Renal cortical epithelial cell (primary cell): ENCODE measurements at regions not wholly inside any gene's neighbourhood (a gene's known extent, or its start where the extent isn't known, plus 50 kb on each side); places are given as distances from the start of the nearest gene placed in this dataset.
"Not testable (repeated sequence)": the region's sequence is repeated elsewhere in the genome, so short reads cannot be mapped to it uniquely, and the experiment has no call there.

Experiments
- DNase-seq: peaks from one replicate; pipeline ENCODE4 v3.0.0-alpha.2; 2011; ENCODE audit warnings: low read depth

DNA sequence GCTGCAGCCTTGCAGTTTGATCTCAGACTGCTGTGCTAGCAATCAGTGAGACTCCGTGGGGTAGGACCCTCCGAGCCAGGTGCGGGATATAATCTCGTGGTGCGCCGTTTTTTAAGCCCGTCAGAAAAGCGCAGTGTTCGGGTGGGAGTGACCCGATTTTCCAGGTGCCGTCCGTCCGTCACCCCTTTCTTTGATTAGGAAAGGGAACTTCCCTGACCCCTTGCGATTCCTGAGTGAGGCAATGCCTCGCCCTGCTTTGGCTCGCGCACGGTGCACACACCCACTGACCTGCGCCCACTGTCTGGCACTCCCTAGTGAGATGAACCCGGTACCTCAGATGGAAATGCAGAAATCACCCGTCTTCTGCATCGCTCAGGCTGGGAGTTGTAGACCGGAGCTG, 203.2 kb downstream of the SNCAIP start:
- not testable (repeated sequence) for DNase-seq

DNA sequence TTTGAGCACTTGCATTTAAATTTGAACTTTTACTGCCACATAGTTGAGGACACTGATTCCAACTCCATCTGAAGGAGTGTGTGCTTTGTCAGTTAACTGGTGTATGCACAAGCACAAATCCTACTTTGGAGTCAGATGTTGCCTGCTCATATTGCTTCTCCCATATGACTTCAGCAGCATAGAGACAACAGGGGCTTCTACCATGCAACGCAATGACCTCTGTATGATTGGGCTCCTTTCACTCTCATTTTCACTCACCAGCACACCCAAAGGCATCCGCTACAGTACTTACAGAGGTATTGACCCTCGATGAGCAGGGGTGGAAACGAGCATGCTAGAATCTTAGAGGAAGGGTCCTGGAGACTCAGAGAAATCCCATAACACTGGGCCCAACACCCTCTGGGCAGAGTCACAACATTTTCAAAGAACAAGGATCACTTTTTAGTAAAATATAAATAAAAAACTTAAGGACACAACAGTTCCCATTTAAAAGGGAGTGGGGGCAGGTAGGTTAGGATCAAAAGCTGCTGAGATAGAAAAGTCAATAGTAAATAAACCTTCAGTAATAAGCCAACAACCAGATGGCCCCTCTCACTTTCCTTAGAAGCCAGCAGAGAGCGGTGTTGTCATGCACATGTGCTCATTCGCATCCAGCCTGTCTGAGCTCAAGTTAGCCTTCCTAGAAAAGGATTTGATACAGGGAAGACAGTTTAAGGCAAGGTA, 203.8 kb downstream of the SNCAIP start:
- DNase-seq = peak; percentile 71

- no peak for DNase-seq
Measured at GRCh38 chr5:122516432-122516743, 204.4 kb downstream of the SNCAIP start.

DNA sequence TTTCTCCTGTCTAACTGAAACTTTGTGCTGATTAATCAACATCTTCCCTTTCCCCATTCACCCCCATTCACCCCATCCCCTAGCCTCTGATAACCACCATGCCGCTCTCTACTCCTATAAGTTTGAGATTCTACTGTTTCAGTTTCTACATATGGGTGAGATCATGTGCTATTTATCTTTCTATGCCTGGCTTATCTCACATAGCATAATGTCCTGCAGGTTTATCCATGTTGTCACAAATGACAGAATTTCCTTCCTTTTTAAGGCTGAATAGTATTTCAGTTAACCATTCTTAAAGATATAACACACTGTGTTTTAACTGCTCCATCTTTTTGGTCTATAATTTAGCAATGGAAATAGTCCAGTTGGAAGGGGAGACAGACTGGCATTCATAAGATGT, 205.1 kb downstream of the SNCAIP start:
- no peak for DNase-seq

- DNase-seq = no peak
Measured at GRCh38 chr5:122523776-122524175, 211.7 kb downstream of the SNCAIP start.

DNA sequence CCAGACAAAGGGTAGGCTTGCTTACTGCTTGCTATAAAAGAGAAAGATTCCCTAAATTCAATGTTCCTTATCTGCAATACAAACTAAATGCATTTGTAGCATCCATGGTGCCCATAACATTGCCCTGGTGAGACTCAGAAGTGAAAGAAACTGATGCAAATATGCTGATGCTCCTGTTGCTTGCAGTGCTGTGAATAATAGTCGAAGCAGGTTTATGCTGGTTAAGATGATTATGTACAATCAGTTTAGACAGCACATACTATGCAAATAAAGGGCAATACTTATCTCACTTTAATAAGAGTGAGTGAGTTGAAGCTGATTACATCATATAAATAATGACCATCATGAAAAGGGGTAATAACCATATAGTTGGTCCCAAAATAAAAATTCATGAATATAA, 215.5 kb downstream of the SNCAIP start:
- no peak for DNase-seq

DNA sequence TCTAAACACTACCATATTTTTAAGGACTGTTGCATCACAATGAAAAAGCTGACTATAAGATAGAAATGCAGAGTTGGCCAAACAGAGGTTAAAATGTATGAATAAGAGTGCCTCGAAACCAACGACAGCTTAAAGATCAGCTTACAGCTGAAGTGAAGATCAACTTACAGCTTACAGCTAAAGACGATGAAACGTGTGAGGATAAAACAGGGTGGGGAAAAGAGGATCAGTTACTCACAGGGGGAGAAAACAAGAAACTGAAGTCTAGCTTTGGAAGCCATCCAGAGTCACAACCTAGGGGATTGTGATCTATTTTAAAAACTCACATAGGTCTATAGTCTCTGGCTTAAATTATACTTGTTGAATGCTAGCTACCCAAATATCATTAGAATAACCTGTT, 220.0 kb downstream of the SNCAIP start:
- DNase-seq = no peak

- DNase-seq = no peak
Measured at GRCh38 chr5:122533825-122534224, 221.8 kb downstream of the SNCAIP start.

GRCh38 chr5:122534829-122535228, 222.8 kb downstream of the SNCAIP start:
- DNase-seq = no peak

GRCh38 chr5:122541388-122541787, 229.4 kb downstream of the SNCAIP start:
- DNase-seq = no peak

DNA sequence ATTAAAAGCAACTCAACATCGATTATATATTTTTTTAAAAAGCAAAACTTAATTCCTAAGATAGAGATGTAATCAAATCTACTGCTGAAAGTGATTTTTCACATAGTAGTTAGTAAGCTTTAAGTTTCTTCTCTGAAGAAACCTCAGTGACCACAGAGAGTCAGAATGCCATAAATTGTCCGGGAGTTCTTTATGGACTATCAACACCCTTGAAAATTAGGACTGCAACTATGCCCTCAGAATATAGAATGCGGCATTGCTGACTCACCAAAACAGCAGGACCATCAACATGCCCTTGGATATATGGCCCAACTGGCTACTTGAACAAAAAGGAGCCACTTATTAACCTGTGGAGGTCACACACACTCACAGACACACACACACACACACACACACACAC, 228.9 kb upstream of the SNX2 start:
- DNase-seq = no peak

GRCh38 chr5:122547219-122547618, 227.7 kb upstream of the SNX2 start:
- no peak for DNase-seq

- no peak for DNase-seq
Measured at GRCh38 chr5:122547669-122548068, 227.2 kb upstream of the SNX2 start.

DNA sequence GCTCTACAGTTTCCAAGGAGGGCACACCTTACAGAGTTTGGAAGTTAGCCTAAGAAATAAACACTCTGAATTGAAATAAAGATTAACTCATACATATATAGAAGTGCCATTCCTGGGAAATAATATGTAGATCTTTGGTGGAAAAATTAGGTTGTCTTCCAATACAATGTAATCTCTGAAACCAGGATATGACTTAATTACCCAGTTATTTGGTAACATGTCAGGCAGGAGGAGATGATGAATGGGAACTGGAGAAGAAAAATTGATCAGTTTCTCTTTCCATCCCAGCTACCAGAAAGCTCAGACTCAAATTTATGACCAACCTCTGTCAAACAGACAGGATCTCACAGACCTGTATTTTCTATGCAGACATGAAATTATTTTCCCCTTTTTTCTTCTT, 215.2 kb upstream of the SNX2 start:
- no peak for DNase-seq

DNA sequence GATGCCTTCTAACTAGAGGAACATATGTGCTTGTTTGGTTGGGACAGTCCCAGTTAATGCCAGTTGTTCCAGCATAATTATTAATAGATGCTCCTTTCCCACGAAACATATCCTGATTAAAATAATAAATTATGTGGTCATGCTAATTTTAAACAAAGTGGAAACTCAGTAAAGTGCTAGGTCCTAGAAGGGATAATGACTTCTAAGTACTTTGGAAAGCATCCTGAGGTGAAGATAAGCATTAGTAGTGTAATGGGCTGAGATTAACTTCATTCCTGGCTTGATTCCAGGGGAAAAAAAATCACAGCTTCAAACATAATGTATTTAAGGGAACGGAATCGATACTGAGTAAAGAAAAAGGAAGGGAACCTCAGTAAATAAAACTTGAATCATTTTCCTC, 213.7 kb upstream of the SNX2 start:
- no peak for DNase-seq

- DNase-seq = peak; percentile 5
Measured at GRCh38 chr5:122565331-122565730, 209.5 kb upstream of the SNX2 start.

GRCh38 chr5:122576256-122577016, 198.4 kb upstream of the SNX2 start:
- no peak for DNase-seq

GRCh38 chr5:122581629-122582028, 193.3 kb upstream of the SNX2 start:
- no peak for DNase-seq

- no peak for DNase-seq
Measured at GRCh38 chr5:122584411-122585300, 190.2 kb upstream of the SNX2 start.

GRCh38 chr5:122585371-122585770, 189.5 kb upstream of the SNX2 start:
- no peak for DNase-seq

- no peak for DNase-seq
Measured at GRCh38 chr5:122586351-122586750, 188.5 kb upstream of the SNX2 start.

GRCh38 chr5:122591828-122592227, 183.1 kb upstream of the SNX2 start:
- DNase-seq = no peak

- no peak for DNase-seq
Measured at GRCh38 chr5:122599000-122599399, 175.9 kb upstream of the SNX2 start.
